C4-2B (cell line): ENCODE measurements at regions not wholly inside any gene's neighbourhood (a gene's known extent, or its start where the extent isn't known, plus 50 kb on each side); places are given as distances from the start of the nearest gene placed in this dataset.

Experiments used
- CTCF ChIP-seq: fragments of 450-650 bp; conservative IDR thresholded peaks from 2 replicates; pipeline ENCODE4 v1.5.1; 2017; ENCODE audit warnings: mild to moderate bottlenecking
- ZFX ChIP-seq: fragments of 450-650 bp; IDR thresholded peaks from 2 replicates; pipeline ENCODE4 v1.6.1; 2017

- TF ChIP-seq CTCF: no peak
- TF ChIP-seq ZFX: no peak
Measured at GRCh38 chr2:121872651-121873050, 117.2 kb downstream of the TSN start.
